ENCODE measurements at regions not wholly inside any gene's neighbourhood (a gene's known extent, or its start where the extent isn't known, plus 50 kb on each side); places are given as distances from the start of the nearest gene placed in this dataset.
"Not testable (repeated sequence)": the region's sequence is repeated elsewhere in the genome, so short reads cannot be mapped to it uniquely, and the experiment has no call there.

GRCh38 chr20:48490961-48491831 lies 336.6 kb downstream of the PREX1 start:
- DNase-seq (ENCODE audit: low read depth, low spot score): no peak

- DNase-seq (ENCODE audit: low read depth, low spot score): not testable (repeated sequence)
Measured at GRCh38 chr20:48490341-48490740, 337.5 kb downstream of the PREX1 start.

GRCh38 chr20:48489656-48490055 lies 338.1 kb downstream of the PREX1 start:
- DNase-seq (ENCODE audit: low read depth, low spot score): no peak

- DNase-seq (ENCODE audit: low read depth, low spot score): no peak
Measured at GRCh38 chr20:48489046-48489463, 338.7 kb downstream of the PREX1 start.

GRCh38 chr20:48488334-48489034 lies 339.3 kb downstream of the PREX1 start:
- DNase-seq (ENCODE audit: low read depth, low spot score): not testable (repeated sequence)

GRCh38 chr20:48486065-48486464 lies 341.7 kb downstream of the PREX1 start:
- DNase-seq (ENCODE audit: low read depth, low spot score): no peak

GRCh38 chr20:48485153-48485552 lies 342.6 kb downstream of the PREX1 start:
- DNase-seq (ENCODE audit: low read depth, low spot score): not testable (repeated sequence)

GRCh38 chr20:48483334-48484066 lies 344.3 kb downstream of the PREX1 start:
- DNase-seq (ENCODE audit: low read depth, low spot score): no peak

GRCh38 chr20:48482790-48483189 lies 345.0 kb downstream of the PREX1 start:
- no peak for DNase-seq (ENCODE audit: low read depth, low spot score)

- DNase-seq (ENCODE audit: low read depth, low spot score): no peak
Measured at GRCh38 chr20:48480216-48480772, 347.5 kb downstream of the PREX1 start.

- no peak for DNase-seq (ENCODE audit: low read depth, low spot score)
Measured at GRCh38 chr20:48478806-48479585, 348.8 kb downstream of the PREX1 start.

GRCh38 chr20:48478370-48478769 lies 349.4 kb downstream of the PREX1 start:
- DNase-seq (ENCODE audit: low read depth, low spot score): no peak

- DNase-seq (ENCODE audit: low read depth, low spot score): no peak
Measured at GRCh38 chr20:48476854-48477253, 350.9 kb downstream of the PREX1 start.

- no peak for DNase-seq (ENCODE audit: low read depth, low spot score)
Measured at GRCh38 chr20:48474022-48474421, 353.8 kb downstream of the PREX1 start.

- no peak for DNase-seq (ENCODE audit: low read depth, low spot score)
Measured at GRCh38 chr20:48471759-48472408, 355.9 kb downstream of the PREX1 start.

GRCh38 chr20:48471176-48471575 lies 356.6 kb downstream of the PREX1 start:
- DNase-seq (ENCODE audit: low read depth, low spot score): no peak

- DNase-seq (ENCODE audit: low read depth, low spot score): no peak
Measured at GRCh38 chr20:48470141-48470540, 357.7 kb downstream of the PREX1 start.

GRCh38 chr20:48469026-48469425 lies 358.8 kb downstream of the PREX1 start:
- no peak for DNase-seq (ENCODE audit: low read depth, low spot score)

GRCh38 chr20:48468571-48468970 lies 359.2 kb downstream of the PREX1 start:
- no peak for DNase-seq (ENCODE audit: low read depth, low spot score)

GRCh38 chr20:48467622-48468021 lies 360.2 kb downstream of the PREX1 start:
- no peak for DNase-seq (ENCODE audit: low read depth, low spot score)

- DNase-seq (ENCODE audit: low read depth, low spot score): no peak
Measured at GRCh38 chr20:48465271-48465670, 362.5 kb downstream of the PREX1 start.
